HG03432 (cell line): ENCODE measurements at regions not wholly inside any gene's neighbourhood (a gene's known extent, or its start where the extent isn't known, plus 50 kb on each side); places are given as distances from the start of the nearest gene placed in this dataset.
"Not testable (repeated sequence)": the region's sequence is repeated elsewhere in the genome, so short reads cannot be mapped to it uniquely, and the experiment has no call there.

Experiments used
- ATAC-seq: cut with Tn5 transposase; IDR thresholded peaks from one replicate; pipeline ENCODE4 v1.9.1; 2021; ENCODE audit warnings: mild to moderate bottlenecking, moderate library complexity; ENCODE audit not compliant: unreplicated experiment

DNA sequence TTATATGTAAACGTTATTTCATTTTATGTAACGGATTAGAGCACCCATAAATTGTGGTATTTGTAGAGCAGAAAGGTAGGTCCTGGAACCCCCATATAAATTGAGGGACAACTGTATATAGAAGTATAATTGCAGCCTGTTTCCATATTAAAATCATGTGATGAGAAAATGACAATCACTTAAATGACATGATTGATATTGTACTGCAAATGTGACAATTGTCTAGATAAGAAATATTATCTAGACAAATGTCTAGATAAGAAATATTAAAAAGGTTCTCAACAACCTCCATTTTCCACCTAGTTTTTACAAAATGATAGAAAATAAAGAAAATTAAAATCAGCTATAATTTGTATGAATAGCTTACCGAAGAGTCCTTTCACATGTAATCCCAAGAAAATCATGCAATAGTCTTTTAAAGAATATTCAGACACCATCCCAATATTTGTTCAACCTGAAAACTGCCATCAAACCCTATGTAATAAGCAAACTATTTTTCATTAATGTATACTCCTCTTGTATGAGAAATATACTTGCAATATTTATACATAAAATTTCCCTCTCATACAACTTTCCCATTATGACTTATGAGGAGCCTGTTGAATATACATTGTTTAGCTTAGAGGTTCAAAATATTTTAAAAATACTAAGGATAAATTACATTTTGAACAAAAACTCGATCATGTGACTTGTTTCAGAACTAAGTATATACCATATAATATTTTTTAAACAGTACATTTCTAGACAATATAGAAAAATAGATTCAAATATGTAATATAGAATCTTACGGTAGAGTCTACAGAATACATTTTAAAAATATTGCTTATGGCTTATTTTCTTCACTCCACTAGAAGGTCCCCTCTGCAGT is 153.2 kb downstream of the CRPPA start:
- no peak for ATAC-seq

DNA sequence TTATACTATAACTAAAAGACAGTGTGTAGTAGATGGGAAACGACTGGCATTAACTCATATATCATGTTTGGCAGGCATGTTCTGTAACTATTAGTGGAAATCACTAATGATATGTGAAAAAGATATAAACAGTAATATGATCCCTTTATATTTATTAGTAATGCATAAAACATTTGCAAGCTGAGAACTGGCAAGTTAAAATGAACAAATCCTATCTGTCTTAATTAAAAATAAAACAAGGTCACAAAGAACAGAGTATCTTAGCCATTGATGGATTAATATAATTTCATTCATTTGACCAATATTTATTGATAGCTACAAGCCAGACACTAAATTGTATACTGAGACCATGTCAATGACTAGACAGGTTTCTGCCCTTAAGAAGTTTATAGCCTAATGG is 154.5 kb downstream of the CRPPA start:
- ATAC-seq, result no peak

DNA sequence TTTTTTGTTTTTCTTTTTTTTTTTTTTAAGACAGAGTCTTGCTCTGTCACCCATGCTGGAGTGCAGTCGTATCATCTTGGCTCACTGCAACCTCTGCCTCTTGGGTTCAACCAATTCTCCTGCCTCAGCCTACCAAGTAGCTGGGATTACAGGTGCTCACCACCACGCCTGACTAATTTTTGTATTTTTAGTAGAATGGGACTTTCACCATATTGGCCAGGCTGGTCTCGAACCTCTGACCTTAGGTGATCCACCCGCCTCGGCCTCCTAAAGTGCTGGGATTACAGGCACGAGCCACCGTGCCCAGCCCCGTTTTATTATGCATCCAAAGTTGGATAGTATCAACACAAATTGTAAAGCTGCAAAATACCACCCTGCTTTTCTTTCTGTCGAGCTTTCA is 154.9 kb downstream of the CRPPA start:
- not testable (repeated sequence) for ATAC-seq

DNA sequence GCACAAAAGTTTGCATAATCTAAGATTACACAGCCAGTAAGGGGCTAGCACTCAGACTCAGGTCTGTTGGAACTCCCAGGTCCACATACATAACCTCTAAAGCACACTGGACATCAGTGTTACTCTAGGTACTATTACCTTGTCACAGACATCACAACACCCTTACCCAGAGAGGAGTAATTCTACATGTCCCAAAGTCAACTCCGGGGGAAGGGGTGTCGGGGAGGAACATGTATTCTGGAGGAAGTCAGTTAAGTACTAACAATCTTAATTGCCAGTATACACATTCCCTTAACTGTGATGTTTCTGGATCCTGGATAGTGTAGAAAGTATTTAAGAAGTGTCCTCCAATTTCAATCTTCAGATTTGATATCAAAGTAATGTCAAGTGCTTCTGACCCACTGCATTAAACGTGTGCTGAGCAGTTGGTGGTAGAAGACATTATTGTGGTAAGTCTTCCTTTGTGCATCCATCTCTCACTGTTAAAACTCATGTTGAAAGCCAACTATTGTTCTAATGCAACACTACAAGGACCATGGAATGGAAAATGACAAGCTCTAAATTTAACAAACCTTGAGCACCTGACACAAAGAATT is 155.4 kb downstream of the CRPPA start:
- no peak for ATAC-seq

DNA sequence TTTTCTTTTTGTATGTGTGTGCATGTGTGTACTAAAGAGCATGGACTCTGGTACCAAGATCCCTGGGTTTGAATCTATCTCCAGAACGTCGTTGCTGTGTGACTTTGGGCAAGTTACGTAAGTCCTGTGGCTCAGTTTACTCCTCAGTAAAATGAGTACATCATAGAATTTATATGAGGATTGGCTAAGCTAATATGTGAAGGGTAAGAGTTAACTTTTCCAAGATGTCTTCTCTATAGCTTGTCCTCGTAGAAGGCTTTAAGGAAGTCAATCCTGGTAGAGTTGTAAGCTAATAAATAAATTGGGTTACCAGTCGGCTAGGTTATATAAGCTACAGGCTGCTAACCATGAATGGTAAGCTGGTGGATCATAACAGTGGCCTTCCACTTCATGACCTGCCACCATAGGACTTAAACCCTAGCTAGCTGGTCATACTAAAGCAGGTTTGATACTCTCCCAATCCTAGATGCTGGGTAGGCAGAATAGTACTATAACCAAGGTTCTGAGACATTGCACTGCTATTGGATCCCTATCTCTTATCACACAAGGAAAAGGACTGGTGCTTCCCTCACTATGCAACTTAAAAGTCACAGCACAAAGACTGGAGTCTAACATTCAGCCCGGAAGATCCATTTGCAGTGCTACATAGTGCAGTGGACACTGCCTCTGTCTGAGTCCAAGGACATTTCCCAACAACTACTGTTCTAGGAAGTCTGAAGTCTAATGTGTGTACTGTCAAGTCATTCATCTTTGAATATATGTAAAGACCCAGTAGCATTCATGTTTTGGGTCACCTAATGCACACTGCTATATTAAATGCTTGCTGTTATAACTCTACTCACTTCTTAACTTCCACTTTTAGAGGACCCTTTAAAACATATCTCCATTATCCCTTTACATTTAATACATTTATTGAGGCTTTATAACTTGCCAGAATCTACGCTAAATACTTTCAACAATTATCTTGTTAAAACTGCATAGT is 156.2 kb downstream of the CRPPA start:
- ATAC-seq, result no peak

DNA sequence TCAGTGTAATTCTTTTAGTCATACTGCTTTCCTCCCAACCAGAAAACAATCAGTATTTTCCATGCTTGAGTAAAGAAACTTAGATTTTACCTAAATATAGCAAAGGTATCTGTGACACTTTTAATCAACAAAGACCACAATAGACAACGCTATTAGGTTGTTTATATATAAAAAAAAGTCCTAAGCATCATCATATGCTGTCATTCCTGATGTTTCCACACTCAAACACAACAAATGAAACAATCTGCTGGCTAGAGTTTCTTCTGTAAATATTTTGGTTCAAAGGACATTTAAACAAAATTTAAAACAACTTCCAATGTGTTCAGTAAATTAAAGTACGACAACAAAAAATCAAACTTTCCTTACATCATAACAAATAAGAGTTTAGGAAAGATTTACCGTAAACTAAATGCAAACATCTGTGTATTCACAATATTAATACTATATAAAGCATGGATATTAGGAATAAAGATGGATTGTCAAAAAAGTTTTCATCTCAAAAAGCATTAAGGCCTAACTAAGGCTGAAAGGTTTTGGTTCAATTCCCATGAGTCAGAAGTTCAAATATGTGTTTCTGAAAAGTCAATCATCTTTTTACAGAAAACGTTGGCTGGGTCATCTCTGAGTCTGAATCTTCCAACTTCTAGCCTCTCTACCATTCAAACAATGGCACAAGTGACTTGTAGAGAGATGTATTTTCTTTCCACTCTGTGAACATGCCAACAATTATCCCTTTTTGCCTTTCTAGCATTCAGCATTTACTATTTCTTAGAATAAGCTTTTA is 157.1 kb downstream of the CRPPA start:
- ATAC-seq, result no peak

DNA sequence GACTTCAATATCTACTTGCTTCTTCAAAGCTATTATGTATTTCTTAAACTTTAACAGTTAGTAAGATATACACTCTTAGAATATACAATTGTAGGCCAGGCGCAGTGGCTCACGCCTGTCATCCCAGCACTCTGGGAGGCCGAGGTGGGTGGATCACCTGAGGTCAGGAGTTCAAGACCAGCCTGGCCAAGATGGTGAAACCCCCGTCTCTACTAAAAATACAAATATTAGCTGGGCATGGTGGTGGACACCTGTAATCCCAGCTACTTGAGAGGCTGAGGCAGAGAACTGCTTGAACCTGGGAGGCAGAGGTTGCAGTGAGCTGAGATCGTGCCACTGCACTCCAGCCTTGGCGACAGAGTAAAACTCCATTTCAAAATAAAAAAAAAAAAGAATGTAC is 158.0 kb downstream of the CRPPA start:
- not testable (repeated sequence) for ATAC-seq

DNA sequence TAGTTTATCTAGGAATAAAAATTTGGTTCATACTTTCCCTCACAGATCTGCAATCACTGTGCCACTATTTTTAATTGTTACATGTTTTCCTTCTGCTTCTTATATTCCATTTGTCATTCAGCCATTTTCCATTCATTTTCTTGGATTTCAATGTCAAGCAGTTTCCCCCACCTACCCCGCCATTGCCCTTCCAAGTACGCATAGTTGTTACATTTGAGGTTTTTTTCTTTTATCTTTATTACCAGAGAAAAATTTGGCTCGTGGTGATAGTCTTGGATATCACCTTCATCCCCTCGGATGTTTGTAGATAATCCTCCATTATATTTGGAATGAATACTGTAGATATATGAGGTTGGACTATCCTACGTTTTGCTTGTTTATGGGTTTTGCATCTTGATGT is 159.7 kb downstream of the CRPPA start:
- ATAC-seq, result no peak

DNA sequence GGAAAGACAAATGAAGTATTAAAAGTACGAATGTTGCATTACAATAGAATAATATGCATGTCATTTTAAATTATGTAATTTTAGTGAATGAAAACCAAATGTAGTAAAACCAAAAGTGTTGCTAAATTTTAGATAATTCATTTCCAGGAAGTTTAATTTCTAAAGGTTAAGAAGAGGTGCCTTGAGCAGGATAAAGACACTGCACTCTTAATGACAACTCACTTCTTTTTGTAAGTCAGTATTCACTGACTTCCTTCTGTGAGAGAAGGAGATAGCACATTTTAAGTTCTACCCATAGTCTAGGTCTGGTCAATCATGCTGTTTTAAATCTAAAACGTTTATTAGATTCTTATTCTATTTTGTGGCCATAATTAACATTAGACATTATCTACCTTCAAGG is 160.2 kb downstream of the CRPPA start:
- no peak for ATAC-seq

DNA sequence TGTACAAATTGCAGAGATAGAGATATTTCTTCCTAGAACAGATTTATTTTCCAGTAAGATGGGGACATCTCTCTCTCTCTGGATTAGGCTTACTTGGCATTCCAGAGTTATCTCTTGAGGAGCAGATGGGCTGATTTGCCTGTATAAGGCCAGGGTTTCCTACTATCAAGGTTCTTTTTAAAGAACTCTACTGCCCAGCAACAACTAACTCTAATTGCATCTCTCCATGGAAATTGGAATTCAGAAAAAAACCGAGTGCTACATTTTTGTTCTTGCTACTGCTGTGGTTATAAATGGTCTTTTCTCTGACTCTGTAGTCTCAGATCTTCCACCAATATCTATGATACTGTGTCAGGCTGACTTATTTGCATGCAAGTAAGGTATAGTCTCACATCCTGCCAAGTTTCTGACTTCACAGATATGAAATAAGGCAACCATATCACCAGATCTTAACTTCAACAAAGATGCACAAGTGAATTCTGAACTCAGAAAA is 161.1 kb downstream of the CRPPA start:
- ATAC-seq, result no peak

DNA sequence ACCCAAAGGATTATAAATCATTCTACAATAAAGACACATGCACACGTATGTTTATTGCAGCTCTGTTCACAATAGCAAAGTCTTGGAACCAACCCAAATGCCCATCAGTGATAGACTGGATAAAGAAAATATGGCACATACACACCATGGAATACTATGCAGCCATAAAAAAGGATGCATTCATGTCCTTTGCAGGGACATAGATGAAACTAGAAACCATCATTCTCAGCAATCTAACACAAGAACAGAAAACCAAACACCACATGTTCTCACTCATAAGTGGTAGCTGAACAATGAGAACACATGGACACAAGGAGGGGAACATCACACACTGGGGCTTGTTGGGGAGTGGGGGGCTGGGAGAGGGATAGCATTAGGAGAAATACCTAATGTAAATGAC is 164.9 kb downstream of the CRPPA start:
- not testable (repeated sequence) for ATAC-seq

DNA sequence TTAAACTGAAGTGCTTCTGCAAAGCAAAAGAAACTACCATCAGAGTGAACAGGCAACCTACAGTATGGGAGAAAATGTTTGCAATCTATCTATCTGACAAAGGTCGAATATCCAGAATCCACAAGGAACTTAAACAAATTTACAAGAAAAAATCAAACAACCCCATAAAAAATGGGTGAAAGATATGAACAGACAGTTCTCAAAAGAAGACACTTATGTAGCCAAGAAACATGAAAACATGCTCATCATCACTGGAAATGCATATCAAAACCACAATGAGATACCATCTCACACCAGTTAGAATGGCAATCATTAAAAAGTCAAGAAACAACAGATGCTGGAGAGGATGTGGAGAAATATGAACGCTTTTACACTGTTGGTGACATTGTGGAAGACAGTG is 165.4 kb downstream of the CRPPA start:
- ATAC-seq, result not testable (repeated sequence)

DNA sequence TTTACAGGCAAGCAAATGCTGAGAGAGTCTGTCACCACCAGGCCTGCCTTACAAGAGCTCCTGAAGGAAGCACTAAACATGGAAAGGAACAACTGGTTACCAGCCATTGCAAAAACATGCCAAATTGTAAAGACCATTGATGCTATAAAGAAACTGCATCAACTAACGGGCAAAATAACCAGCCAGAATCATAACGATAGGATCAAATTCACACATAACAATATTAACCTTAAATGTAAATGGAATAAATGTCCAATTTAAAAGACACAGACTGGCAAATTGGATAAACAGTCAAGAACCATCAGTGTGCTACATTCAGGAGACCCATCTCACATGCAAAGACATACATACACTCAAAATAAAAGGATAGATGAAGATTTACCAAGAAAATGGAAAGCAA is 170.7 kb downstream of the CRPPA start:
- not testable (repeated sequence) for ATAC-seq

DNA sequence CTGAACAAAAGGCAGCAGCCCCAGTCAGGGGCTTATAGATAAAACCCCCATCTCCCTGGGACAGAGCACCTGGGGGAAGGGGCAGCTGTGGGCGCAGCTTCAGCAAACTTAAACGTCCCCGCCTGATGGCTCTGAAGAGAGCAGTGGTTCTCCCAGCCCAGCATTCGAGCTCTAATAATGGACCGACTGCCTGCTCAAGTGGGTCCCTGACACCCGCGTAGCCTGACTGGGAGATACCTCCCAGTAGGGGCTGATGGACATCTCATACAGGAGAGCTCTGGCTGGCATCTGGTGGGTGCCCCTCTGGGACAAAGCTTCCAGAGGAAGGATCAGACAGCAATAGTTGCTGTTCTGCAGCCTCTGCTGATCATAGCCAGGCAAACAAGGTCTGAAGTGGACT is 172.1 kb downstream of the CRPPA start:
- not testable (repeated sequence) for ATAC-seq

DNA sequence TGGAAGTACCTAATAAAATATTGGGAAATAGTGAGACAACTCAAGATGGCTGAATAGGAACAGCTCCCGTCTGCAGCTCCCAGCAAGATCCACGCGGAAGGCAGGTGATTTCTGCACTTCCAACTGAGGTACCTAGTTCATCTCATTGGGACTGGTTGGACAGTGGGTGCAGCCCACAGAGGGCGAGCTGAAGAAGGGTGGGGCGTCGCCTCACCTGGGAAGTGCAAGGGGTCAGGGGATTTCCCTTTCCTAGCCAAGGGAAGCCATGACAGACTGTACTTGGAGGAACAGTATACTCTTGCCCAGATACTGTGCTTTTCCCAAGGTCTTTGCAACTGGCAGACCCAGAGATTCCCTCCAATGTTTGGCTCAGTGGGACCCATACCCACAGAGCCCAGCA is 172.8 kb downstream of the CRPPA start:
- not testable (repeated sequence) for ATAC-seq

DNA sequence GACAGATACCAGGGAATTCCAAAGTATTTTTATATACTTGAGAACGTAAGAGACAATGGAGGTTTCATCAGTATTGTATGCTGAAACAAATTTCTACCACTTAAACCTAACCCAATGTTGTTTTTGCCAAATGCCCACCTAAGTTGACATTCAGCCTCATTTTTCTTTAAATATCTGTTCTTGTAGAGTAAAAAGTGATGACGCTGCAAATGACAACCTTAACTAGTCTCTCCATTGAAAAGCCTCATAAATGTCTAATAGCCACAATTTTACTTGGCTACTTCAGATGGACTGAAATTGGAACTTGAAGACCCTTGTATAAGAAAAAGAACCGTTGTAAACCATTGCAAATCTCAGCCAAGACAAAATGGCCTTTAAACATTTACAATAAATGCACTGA is 176.9 kb downstream of the CRPPA start:
- ATAC-seq, result no peak

DNA sequence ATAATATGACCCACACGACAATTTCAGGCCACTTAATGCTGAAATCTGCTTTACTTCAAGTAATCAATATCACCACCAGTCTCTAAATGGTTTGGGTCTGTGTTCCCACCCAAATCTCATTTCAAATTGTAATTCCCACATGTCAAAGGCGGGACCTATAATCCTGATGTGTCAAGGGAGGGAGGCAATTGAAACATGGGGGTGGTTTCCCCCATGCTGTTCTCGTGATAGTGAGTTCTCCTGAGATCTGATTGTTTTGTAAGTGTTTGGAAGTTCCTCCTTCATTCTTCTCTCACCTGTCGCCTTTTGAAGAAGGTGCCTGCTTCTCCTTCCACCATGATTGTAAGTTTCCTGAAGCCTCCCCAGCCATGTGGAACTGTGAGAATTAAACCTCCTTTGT is 178.4 kb downstream of the CRPPA start:
- ATAC-seq, result no peak

DNA sequence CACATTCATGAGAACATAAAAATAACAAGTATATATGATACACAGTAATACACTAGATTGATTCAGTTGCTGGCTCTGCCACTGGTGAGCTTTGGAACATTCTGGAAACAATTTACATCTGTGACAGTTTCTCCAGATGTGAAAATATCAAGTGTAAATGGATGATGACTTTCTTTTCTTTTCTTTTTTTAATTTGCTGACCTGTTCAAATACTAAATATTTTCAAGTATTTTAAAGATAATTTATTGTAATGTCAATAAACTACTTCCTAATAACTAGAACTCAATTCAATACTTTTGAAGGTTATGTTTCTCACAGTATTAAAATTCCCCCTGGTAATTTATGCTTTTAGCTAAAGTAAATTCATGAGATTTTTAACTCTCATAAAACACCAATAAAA is 180.3 kb downstream of the CRPPA start:
- no peak for ATAC-seq

DNA sequence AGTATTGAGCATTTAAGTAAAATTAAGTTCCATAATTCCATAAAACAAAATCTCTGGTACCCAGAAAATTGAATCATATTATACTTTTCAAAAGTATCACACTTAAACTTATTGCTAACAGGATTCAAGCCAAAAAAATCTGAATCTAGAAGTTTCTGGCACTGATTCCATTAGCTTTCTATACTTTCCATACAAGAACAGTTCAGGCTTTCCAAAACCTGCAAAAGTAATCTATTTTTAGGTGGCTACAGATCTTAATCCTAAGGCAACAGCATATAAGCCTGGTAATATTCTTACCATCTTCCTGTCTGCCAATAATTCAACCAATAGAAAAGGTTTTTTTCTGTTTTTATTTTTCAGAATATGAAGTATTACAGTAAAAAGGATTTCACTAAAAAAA is 185.0 kb downstream of the CRPPA start:
- no peak for ATAC-seq
